Keratinocyte (primary cell): ENCODE measurements at regions not wholly inside any gene's neighbourhood (a gene's known extent, or its start where the extent isn't known, plus 50 kb on each side); places are given as distances from the start of the nearest gene placed in this dataset.
"Not testable (repeated sequence)": the region's sequence is repeated elsewhere in the genome, so short reads cannot be mapped to it uniquely, and the experiment has no call there.

Experiments used
- EZH2 ChIP-seq: IDR thresholded peaks from one replicate; pipeline ENCODE4 v1.6.1; 2012; ENCODE audit warnings: inconsistent platforms, mild to moderate bottlenecking, low read length, moderate library complexity
- TF ChIP-seq, protein P1 (sequence below), 3 experiments: IDR thresholded peaks in 1 of 3; conservative IDR thresholded peaks in 1 of 3; optimal IDR thresholded peaks in 1 of 3; 2 replicates in 2 of 3; 3 replicates in 1 of 3; pipeline versions ENCODE3 to v1.5.1; 2011; ENCODE audit warnings: low read length in 3 of 3, mild to moderate bottlenecking in 3 of 3, moderate library complexity in 2 of 3, control low read depth in 1 of 3, inconsistent platforms in 1 of 3; ENCODE audit not compliant: insufficient read depth in 2 of 3; ENCODE audit errors: extremely low read depth in 1 of 3

DNA sequence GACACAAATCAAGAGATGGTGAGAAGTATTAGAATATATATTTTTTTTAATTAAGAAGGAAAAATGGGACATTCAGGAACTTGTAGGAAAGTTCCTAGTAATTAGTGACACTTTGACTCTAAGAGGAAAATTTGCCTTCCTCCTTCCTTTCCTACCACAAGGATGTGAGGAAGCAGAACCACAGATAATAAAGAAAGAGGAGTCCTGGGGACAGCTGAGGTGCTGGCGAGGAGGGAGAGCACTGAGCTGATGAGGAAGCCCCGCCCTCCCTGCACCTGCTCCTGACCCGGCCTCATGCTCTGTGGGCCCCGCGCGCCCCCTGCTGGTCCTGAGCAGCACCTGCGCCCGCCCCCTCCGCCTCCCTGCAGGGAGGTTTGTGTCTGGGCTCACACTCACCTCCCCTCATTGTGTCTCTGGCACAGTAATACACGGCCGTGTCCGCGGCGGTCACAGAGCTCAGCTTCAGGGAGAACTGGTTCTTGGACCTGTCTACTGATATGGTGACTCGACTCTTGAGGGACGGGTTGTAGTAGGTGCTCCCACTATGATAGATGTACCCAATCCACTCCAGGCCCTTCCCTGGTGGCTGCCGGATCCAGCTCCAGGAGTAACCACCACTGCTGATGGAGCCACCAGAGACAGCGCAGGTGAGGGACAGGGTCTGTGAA lies 822.6 kb downstream of the TMEM121 start:
- TF ChIP-seq, protein P1, sequence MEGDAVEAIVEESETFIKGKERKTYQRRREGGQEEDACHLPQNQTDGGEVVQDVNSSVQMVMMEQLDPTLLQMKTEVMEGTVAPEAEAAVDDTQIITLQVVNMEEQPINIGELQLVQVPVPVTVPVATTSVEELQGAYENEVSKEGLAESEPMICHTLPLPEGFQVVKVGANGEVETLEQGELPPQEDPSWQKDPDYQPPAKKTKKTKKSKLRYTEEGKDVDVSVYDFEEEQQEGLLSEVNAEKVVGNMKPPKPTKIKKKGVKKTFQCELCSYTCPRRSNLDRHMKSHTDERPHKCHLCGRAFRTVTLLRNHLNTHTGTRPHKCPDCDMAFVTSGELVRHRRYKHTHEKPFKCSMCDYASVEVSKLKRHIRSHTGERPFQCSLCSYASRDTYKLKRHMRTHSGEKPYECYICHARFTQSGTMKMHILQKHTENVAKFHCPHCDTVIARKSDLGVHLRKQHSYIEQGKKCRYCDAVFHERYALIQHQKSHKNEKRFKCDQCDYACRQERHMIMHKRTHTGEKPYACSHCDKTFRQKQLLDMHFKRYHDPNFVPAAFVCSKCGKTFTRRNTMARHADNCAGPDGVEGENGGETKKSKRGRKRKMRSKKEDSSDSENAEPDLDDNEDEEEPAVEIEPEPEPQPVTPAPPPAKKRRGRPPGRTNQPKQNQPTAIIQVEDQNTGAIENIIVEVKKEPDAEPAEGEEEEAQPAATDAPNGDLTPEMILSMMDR (optimal IDR thresholded peaks at IDR 0.05 in 1 of 3, IDR thresholded peaks at IDR 0.05 in 1 of 3, conservative IDR thresholded peaks at IDR 0.05 in 1 of 3; ENCODE audit: extremely low read depth in 1 of 3, insufficient read depth in 2 of 3, low read length in 3 of 3): peak in 1 of 3 experiments; percentile 59
- not testable (repeated sequence) for TF ChIP-seq EZH2
